Panc1 (cell line): ENCODE measurements at regions not wholly inside any gene's neighbourhood (a gene's known extent, or its start where the extent isn't known, plus 50 kb on each side); places are given as distances from the start of the nearest gene placed in this dataset.

Source experiments
- POLR2AphosphoS5 ChIP-seq: IDR thresholded peaks from 2 replicates; pipeline ENCODE4 v1.6.1; 2012; ENCODE audit warnings: mild to moderate bottlenecking, low read depth, low read length, moderate library complexity
- SIN3A ChIP-seq: IDR thresholded peaks from 2 replicates; pipeline ENCODE4 v1.6.1; 2012; ENCODE audit warnings: low read depth, mild to moderate bottlenecking, low read length, moderate library complexity, borderline replicate concordance; ENCODE audit not compliant: insufficient read depth
- TF ChIP-seq, protein P1 (sequence below): fragments of 450-650 bp; IDR thresholded peaks from 2 replicates; pipeline ENCODE4 v1.5.1; 2017; ENCODE audit warnings: mild to moderate bottlenecking

DNA sequence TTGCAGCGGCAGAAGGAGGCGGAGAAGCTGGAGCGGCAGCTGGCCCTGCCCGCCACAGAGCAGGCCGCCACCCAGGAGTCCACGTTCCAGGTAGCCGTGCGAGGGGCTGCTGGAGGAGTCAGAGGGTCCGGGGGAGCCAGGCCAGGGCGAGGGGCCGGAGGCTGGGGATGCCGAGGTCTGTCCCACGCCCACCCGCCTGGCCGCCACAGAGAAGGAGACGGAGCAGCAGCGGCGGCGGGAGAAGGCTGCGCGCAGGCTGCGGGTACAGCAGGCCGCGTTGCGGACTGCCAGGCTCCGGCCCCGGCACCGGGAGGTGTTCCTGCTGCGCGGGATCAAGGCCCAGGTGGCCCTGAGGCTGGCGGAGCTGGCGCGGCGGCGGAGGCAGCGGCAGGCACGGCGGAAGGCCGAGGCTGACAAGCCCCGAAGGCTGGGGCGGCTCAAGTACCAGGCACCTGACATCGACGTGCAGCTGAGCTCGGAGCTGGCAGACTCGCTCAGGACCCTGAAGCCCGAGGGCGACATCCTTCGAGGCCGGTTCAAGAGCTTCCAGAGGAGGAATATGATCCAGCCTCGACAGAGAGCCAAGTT, 625.0 kb downstream of the MCTP2 start:
- TF ChIP-seq, protein P1, sequence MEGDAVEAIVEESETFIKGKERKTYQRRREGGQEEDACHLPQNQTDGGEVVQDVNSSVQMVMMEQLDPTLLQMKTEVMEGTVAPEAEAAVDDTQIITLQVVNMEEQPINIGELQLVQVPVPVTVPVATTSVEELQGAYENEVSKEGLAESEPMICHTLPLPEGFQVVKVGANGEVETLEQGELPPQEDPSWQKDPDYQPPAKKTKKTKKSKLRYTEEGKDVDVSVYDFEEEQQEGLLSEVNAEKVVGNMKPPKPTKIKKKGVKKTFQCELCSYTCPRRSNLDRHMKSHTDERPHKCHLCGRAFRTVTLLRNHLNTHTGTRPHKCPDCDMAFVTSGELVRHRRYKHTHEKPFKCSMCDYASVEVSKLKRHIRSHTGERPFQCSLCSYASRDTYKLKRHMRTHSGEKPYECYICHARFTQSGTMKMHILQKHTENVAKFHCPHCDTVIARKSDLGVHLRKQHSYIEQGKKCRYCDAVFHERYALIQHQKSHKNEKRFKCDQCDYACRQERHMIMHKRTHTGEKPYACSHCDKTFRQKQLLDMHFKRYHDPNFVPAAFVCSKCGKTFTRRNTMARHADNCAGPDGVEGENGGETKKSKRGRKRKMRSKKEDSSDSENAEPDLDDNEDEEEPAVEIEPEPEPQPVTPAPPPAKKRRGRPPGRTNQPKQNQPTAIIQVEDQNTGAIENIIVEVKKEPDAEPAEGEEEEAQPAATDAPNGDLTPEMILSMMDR = no peak
- TF ChIP-seq POLR2AphosphoS5 (no peak), SIN3A (no peak)
